H9 (cell line): ENCODE measurements at regions not wholly inside any gene's neighbourhood (a gene's known extent, or its start where the extent isn't known, plus 50 kb on each side); places are given as distances from the start of the nearest gene placed in this dataset.

Source experiments
- DNase-seq: peaks from one replicate; pipeline ENCODE4 v3.0.0-alpha.2; 2017
- H2AFZ ChIP-seq: one replicate; pipeline ENCODE4 v1.6.1; 2013; ENCODE audit warnings: mild to moderate bottlenecking, low read length, control low read depth, moderate library complexity
- H2AK5ac ChIP-seq: 2 replicates; pipeline ENCODE4 v1.6.1; 2013; ENCODE audit warnings: low read length, control low read depth, mixed read lengths; ENCODE audit not compliant: insufficient read length
- H2BK120ac ChIP-seq: one replicate; pipeline ENCODE4 v1.6.1; 2013; ENCODE audit warnings: low read depth, mild to moderate bottlenecking, low read length, control low read depth, inconsistent platforms; ENCODE audit not compliant: poor library complexity, severe bottlenecking
- H2BK12ac ChIP-seq: 2 replicates; pipeline ENCODE4 v1.6.1; 2013; ENCODE audit warnings: low read length, control low read depth, mixed read lengths, low read depth; ENCODE audit not compliant: insufficient read length
- H2BK15ac ChIP-seq: 2 replicates; pipeline ENCODE4 v1.6.1; 2013; ENCODE audit warnings: low read depth, low read length, control low read depth
- H2BK20ac ChIP-seq: one replicate; pipeline ENCODE4 v1.6.1; 2013; ENCODE audit warnings: low read depth, mild to moderate bottlenecking, low read length, control low read depth, inconsistent platforms; ENCODE audit not compliant: poor library complexity, severe bottlenecking
- H2BK5ac ChIP-seq: 2 replicates; pipeline ENCODE4 v1.6.1; 2013; ENCODE audit warnings: low read length, control low read depth, mixed read lengths; ENCODE audit not compliant: insufficient read length
- H3K14ac ChIP-seq: 2 replicates; pipeline ENCODE4 v1.6.1; 2013; ENCODE audit warnings: low read length, control low read depth; ENCODE audit not compliant: insufficient read depth
- H3K18ac ChIP-seq: 2 replicates; pipeline ENCODE4 v1.6.1; 2013; ENCODE audit warnings: low read depth, mild to moderate bottlenecking, mixed read lengths, low read length, control low read depth; ENCODE audit not compliant: insufficient read length
- H3K23ac ChIP-seq: 2 replicates; pipeline ENCODE4 v1.6.1; 2013; ENCODE audit warnings: low read length, control low read depth, mixed read lengths, low read depth; ENCODE audit not compliant: insufficient read length
- H3K23me2 ChIP-seq: 2 replicates; pipeline ENCODE4 v1.6.1; 2013; ENCODE audit warnings: low read depth, mild to moderate bottlenecking, mixed read lengths, low read length, control low read depth; ENCODE audit not compliant: insufficient read length, poor library complexity, severe bottlenecking
- H3K27ac ChIP-seq: 2 replicates; pipeline ENCODE4 v1.5.1; 2013; ENCODE audit warnings: low read length, control low read depth, mixed read lengths, low read depth; ENCODE audit not compliant: insufficient read length
- H3K27me3 ChIP-seq: 2 replicates; pipeline ENCODE4 v1.6.1; 2013; ENCODE audit warnings: low read length, control low read depth, inconsistent platforms; ENCODE audit not compliant: insufficient read depth
- H3K4ac ChIP-seq: 2 replicates; pipeline ENCODE4 v1.6.1; 2013; ENCODE audit warnings: low read depth, mild to moderate bottlenecking, control low read depth, inconsistent platforms, low read length, moderate library complexity
- H3K4me1 ChIP-seq: 2 replicates; pipeline ENCODE4 v1.6.1; 2013; ENCODE audit warnings: low read length, control low read depth, inconsistent platforms; ENCODE audit not compliant: insufficient read depth
- H3K4me2 ChIP-seq: 2 replicates; pipeline ENCODE4 v1.6.1; 2013; ENCODE audit warnings: low read length, control low read depth, mixed read lengths; ENCODE audit not compliant: insufficient read length, insufficient read depth
- H3K56ac ChIP-seq: 2 replicates; pipeline ENCODE4 v1.6.1; 2013; ENCODE audit warnings: low read depth, mild to moderate bottlenecking, mixed read lengths, low read length, control low read depth; ENCODE audit not compliant: insufficient read length
- H3K79me1 ChIP-seq: 2 replicates; pipeline ENCODE4 v1.6.1; 2013; ENCODE audit warnings: low read depth, mild to moderate bottlenecking, moderate library complexity, low read length, control low read depth, inconsistent platforms; ENCODE audit not compliant: insufficient read depth, poor library complexity, severe bottlenecking
- H3K79me2 ChIP-seq: 2 replicates; pipeline ENCODE4 v1.6.1; 2013; ENCODE audit warnings: low read length, control low read depth, inconsistent platforms; ENCODE audit not compliant: insufficient read depth
- H3K9ac ChIP-seq: 2 replicates; pipeline ENCODE4 v1.6.1; 2013; ENCODE audit warnings: low read length, control low read depth, mixed read lengths; ENCODE audit not compliant: insufficient read length; ENCODE audit errors: extremely low read depth
- H3K9me3 ChIP-seq: one replicate; pipeline ENCODE4 v1.6.1; 2013; ENCODE audit warnings: low read depth, low read length, inconsistent platforms; ENCODE audit not compliant: control insufficient read depth
- H3T11ph ChIP-seq: one replicate; pipeline ENCODE4 v1.6.1; 2013; ENCODE audit warnings: mild to moderate bottlenecking, low read length, control low read depth, inconsistent platforms
- H4K20me1 ChIP-seq: one replicate; pipeline ENCODE4 v1.6.1; 2013; ENCODE audit not compliant: control insufficient read depth, insufficient read length, insufficient read depth
- H4K5ac ChIP-seq: 2 replicates; pipeline ENCODE4 v1.6.1; 2013; ENCODE audit warnings: low read depth, mild to moderate bottlenecking, mixed read lengths, low read length, control low read depth; ENCODE audit not compliant: insufficient read length
- H4K8ac ChIP-seq: replicated peaks from 2 replicates; pipeline ENCODE4 v1.6.1; 2013; ENCODE audit warnings: low read length, control low read depth, mixed read lengths, low read depth; ENCODE audit not compliant: insufficient read length
- H4K91ac ChIP-seq: 2 replicates; pipeline ENCODE4 v1.6.1; 2013; ENCODE audit warnings: low read depth, mild to moderate bottlenecking, moderate library complexity, mixed read lengths, low read length, control low read depth; ENCODE audit not compliant: insufficient read length
- H3K27ac Mint-ChIP-seq, 3 experiments: 2 replicates in 2 of 3; 3 replicates in 1 of 3; pipeline ENCODE4 v1.8.0; 2020 to 2021; ENCODE audit warnings: mixed read lengths in 3 of 3, mild to moderate bottlenecking in 1 of 3, moderate library complexity in 1 of 3
- H3K27me3 Mint-ChIP-seq: 2 replicates; pipeline ENCODE4 v1.8.0; 2021; ENCODE audit warnings: low read depth, mild to moderate bottlenecking, moderate library complexity, mixed read lengths
- H3K36me3 Mint-ChIP-seq, 3 experiments: 2 replicates in 2 of 3; 3 replicates in 1 of 3; pipeline ENCODE4 v1.8.0; 2020 to 2021; ENCODE audit warnings: low read depth in 3 of 3, mixed read lengths in 3 of 3; ENCODE audit not compliant: insufficient read depth in 1 of 3
- H3K4me1 Mint-ChIP-seq, 2 experiments: 2 replicates each; pipeline ENCODE4 v1.8.0; 2020; ENCODE audit warnings: mixed read lengths in 2 of 2
- H3K4me3 Mint-ChIP-seq, 2 experiments: 2 replicates in 1 of 2; 3 replicates in 1 of 2; pipeline ENCODE4 v1.8.0; 2020 to 2021; ENCODE audit warnings: mild to moderate bottlenecking in 2 of 2, mixed read lengths in 2 of 2, moderate library complexity in 1 of 2
- H3K9me3 Mint-ChIP-seq, 2 experiments: 2 replicates in 1 of 2; 3 replicates in 1 of 2; pipeline ENCODE4 v1.8.0; 2020; ENCODE audit warnings: mild to moderate bottlenecking in 2 of 2, mixed read lengths in 2 of 2, moderate library complexity in 1 of 2
- WGBS: extraction: QIAGEN DNeasy Blood & Tissue Kit; methylation state at CpG from one replicate; pipeline ENCODE4 v1.1.7; 2013; ENCODE audit warnings: missing lambda C conversion rate, low lambda C conversion rate, mixed read lengths; ENCODE audit not compliant: insufficient read length; ENCODE audit errors: extremely low coverage; 5-methylcytosine and 5-hydroxymethylcytosine counted together
- TF ChIP-seq, protein P1 (sequence below): fragments of 200-600 bp; sonication (generic); conservative IDR thresholded peaks from 3 replicates; pipeline ENCODE4 v1.8.0; 2021; ENCODE audit warnings: antibody characterized with exemption, mild to moderate bottlenecking

DNA sequence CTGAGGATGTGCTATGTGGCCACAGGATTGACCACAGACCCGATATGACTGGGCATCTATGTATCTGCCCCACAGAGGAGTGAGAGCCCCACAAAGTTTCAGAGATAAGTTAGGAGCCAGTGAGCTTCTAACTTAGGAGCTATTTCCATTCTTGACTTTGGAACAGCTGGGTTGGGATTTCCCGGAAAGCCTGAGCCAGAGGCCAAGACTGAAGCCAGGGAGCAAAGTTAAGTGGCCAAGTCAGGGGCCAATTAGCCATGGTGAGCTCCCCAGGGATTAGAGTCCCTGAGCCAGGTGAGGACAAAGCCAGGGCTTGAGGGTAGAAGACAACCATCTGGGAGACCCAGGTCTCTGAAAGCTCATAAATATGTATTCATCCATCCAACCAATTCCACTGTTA is 143.6 kb downstream of the MAFB start:
- no peak for DNase-seq
- no peaks in the 10 kb centered on the region for H3K27me3 ChIP-seq
- no peak overlapping the region for H3K4me2 ChIP-seq
- no peak overlapping the region for H3K18ac ChIP-seq
- no peak overlapping the region for H2BK5ac ChIP-seq
- no peak overlapping the region for H3K27ac ChIP-seq
- TF ChIP-seq, protein P1, sequence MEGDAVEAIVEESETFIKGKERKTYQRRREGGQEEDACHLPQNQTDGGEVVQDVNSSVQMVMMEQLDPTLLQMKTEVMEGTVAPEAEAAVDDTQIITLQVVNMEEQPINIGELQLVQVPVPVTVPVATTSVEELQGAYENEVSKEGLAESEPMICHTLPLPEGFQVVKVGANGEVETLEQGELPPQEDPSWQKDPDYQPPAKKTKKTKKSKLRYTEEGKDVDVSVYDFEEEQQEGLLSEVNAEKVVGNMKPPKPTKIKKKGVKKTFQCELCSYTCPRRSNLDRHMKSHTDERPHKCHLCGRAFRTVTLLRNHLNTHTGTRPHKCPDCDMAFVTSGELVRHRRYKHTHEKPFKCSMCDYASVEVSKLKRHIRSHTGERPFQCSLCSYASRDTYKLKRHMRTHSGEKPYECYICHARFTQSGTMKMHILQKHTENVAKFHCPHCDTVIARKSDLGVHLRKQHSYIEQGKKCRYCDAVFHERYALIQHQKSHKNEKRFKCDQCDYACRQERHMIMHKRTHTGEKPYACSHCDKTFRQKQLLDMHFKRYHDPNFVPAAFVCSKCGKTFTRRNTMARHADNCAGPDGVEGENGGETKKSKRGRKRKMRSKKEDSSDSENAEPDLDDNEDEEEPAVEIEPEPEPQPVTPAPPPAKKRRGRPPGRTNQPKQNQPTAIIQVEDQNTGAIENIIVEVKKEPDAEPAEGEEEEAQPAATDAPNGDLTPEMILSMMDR, result no peak
- H3K14ac ChIP-seq, result no peak overlapping the region; the same call in 1 of the 2 replicates
- H3K4me1 ChIP-seq, result no peaks in the 10 kb centered on the region
- WGBS, result no CpG with 5 or more reads among the region's 2 CpGs
- H3K4me3 Mint-ChIP-seq, result no peak overlapping the region
- H4K20me1 ChIP-seq, result no peaks in the 10 kb centered on the region
- H3T11ph ChIP-seq, result no peak overlapping the region
- no peak overlapping the region for H4K91ac ChIP-seq
- no peak overlapping the region for H2AFZ ChIP-seq
- H2BK20ac ChIP-seq, result no peak overlapping the region
- no peak overlapping the region for H2BK15ac ChIP-seq
- H4K8ac ChIP-seq, result no peak overlapping the region
- no peak overlapping the region for H2AK5ac ChIP-seq
- no peak overlapping the region for H3K56ac ChIP-seq
- no peaks in the 10 kb centered on the region for H3K79me2 ChIP-seq
- H3K79me1 ChIP-seq, result no peaks in the 10 kb centered on the region
- no peak overlapping the region for H2BK12ac ChIP-seq
- H3K9ac ChIP-seq, result no peak overlapping the region
- no peak overlapping the region for H3K4ac ChIP-seq
- H2BK120ac ChIP-seq, result no peak overlapping the region
- no peaks in the 10 kb centered on the region for H3K9me3 Mint-ChIP-seq
- H3K27ac Mint-ChIP-seq, result no peak overlapping the region
- H3K36me3 Mint-ChIP-seq, result no peaks in the 10 kb centered on the region
- H3K23ac ChIP-seq, result no peak overlapping the region
- H3K9me3 ChIP-seq, result no peaks in the 10 kb centered on the region
- H3K23me2 ChIP-seq, result no peaks in the 10 kb centered on the region
- H4K5ac ChIP-seq, result no peak overlapping the region
- peaks cover 2% of the 10 kb centered on the region for H3K27me3 Mint-ChIP-seq
- H3K4me1 Mint-ChIP-seq, result no peaks in the 10 kb centered on the region
